ENCODE measurements at regions not wholly inside any gene's neighbourhood (a gene's known extent, or its start where the extent isn't known, plus 50 kb on each side); places are given as distances from the start of the nearest gene placed in this dataset.

- Histone ChIP-seq H3K9ac (ENCODE audit: insufficient read depth, low read length) (no peak overlapping the region), H3K4me1 (ENCODE audit: control insufficient read depth, extremely low read depth, insufficient read depth, low read length) (peaks cover 4% of the 10 kb centered on the region), H2AFZ (ENCODE audit: low read length) (no peak overlapping the region), H4K20me1 (ENCODE audit: control insufficient read depth, extremely low read depth, insufficient read depth, low read length) (no peaks in the 10 kb centered on the region), H3K9me3 (ENCODE audit: control insufficient read depth, insufficient read depth, low read depth, low read length) (no peaks in the 10 kb centered on the region), H3K4me3 (replicated peaks in 1 of 4; ENCODE audit: control extremely low read depth in 1 of 4, insufficient read depth in 1 of 4, low read depth in 3 of 4, low read length in 4 of 4) (no peak overlapping the region), H3K79me2 (ENCODE audit: control insufficient read depth, insufficient read depth, low read length) (no peaks in the 10 kb centered on the region), H3K4me2 (ENCODE audit: extremely low read depth, insufficient read depth, low read length) (no peak overlapping the region), H3K27ac (ENCODE audit: insufficient read depth, low read length) (no peak overlapping the region), H3K36me3 (ENCODE audit: control insufficient read depth, insufficient read depth, low read length) (no peaks in the 10 kb centered on the region), H3K27me3 (ENCODE audit: control insufficient read depth, insufficient read depth, low read length) (no peaks in the 10 kb centered on the region)
- TF ChIP-seq EZH2 (IDR thresholded peaks at IDR 0.05; ENCODE audit: low read length, missing control alignments) = no peak
- TF ChIP-seq CTCF (conservative IDR thresholded peaks at IDR 0.05 in 1 of 2, IDR thresholded peaks at IDR 0.05 in 1 of 2; ENCODE audit: low read depth in 1 of 2, low read length in 2 of 2) = no peak
- DNase-seq (ENCODE audit: low read depth in 2 of 2) = peak in 1 of 2 donors; percentile 23
These were observed 91.1 kb downstream of the NIBAN1 start for GRCh38 chr1:184882957-184883815.

- Histone ChIP-seq H3K27ac (ENCODE audit: insufficient read depth, low read length) (no peak overlapping the region), H2AFZ (ENCODE audit: low read length) (no peak overlapping the region), H3K9me3 (ENCODE audit: control insufficient read depth, insufficient read depth, low read depth, low read length) (no peaks in the 10 kb centered on the region)
These were observed 92.1 kb downstream of the NIBAN1 start for GRCh38 chr1:184881941-184882913.

More at GRCh38 chr1:184881941-184882913, 92.1 kb downstream of the NIBAN1 start:
- no peak for TF ChIP-seq CTCF (conservative IDR thresholded peaks at IDR 0.05 in 1 of 2, IDR thresholded peaks at IDR 0.05 in 1 of 2; ENCODE audit: low read depth in 1 of 2, low read length in 2 of 2)
- TF ChIP-seq EZH2 (IDR thresholded peaks at IDR 0.05; ENCODE audit: low read length, missing control alignments) = no peak
- no peaks in the 10 kb centered on the region for H3K36me3 ChIP-seq (ENCODE audit: control insufficient read depth, insufficient read depth, low read length)
- H3K79me2 ChIP-seq (ENCODE audit: control insufficient read depth, insufficient read depth, low read length) = no peaks in the 10 kb centered on the region
- H3K27me3 ChIP-seq (ENCODE audit: control insufficient read depth, insufficient read depth, low read length) = no peaks in the 10 kb centered on the region
- DNase-seq (ENCODE audit: low read depth in 2 of 2) = peak in 1 of 2 donors; percentile 83
- no peak overlapping the region for H3K9ac ChIP-seq (ENCODE audit: insufficient read depth, low read length)
- no peak overlapping the region for H3K4me3 ChIP-seq (replicated peaks in 1 of 4; ENCODE audit: control extremely low read depth in 1 of 4, insufficient read depth in 1 of 4, low read depth in 3 of 4, low read length in 4 of 4)
- H4K20me1 ChIP-seq (ENCODE audit: control insufficient read depth, extremely low read depth, insufficient read depth, low read length) = no peaks in the 10 kb centered on the region
- no peaks in the 10 kb centered on the region for H3K4me1 ChIP-seq (ENCODE audit: control insufficient read depth, extremely low read depth, insufficient read depth, low read length)
- no peak overlapping the region for H3K4me2 ChIP-seq (ENCODE audit: extremely low read depth, insufficient read depth, low read length)

Measured in fibroblast of lung (primary cell).